ENCODE measurements at regions not wholly inside any gene's neighbourhood (a gene's known extent, or its start where the extent isn't known, plus 50 kb on each side); places are given as distances from the start of the nearest gene placed in this dataset.

GRCh38 chr7:69213878-69214277, 384.4 kb upstream of the AUTS2 start:
- TF ChIP-seq CTCF (IDR thresholded peaks at IDR 0.05) (no peak), POLR2A (IDR thresholded peaks at IDR 0.05) (no peak), EP300 (IDR thresholded peaks at IDR 0.05) (no peak)

Data from ovary (tissue), 3 donors.